H1 (cell line): ENCODE measurements at regions not wholly inside any gene's neighbourhood (a gene's known extent, or its start where the extent isn't known, plus 50 kb on each side); places are given as distances from the start of the nearest gene placed in this dataset.

ENCODE experiments used
- CTCF ChIA-PET: fragments of 300-600 bp; sonication (Branson Sonifier 250); formaldehyde crosslinking; loops from one replicate; lab custom pipeline; 2021; ENCODE audit not compliant: partially characterized antibody; lab: Charles Lee
- POLR2A ChIA-PET: fragments of 300-600 bp; sonication (Branson Sonifier 250); formaldehyde crosslinking; loops from one replicate; lab custom pipeline; 2021; ENCODE audit warnings: inconsistent platforms; ENCODE audit not compliant: partially characterized antibody; lab: Charles Lee
- DNase-seq, 2 experiments: peaks; one replicate each; pipeline versions ENCODE4 v3.0.0 to v3.0.0-alpha.2; 2010 to 2022; ENCODE audit warnings: low spot score in 2 of 2, low read depth in 1 of 2, mixed read lengths in 1 of 2
- FAIRE-seq: peaks from 2 replicates; lab custom pipeline; 2011; peaks lifted over from hg19 to GRCh38; lab: Jason Lieb, UNC
- H2AFZ ChIP-seq: 2 replicates; pipeline ENCODE4 v1.8.1; 2012; ENCODE audit warnings: low read length, inconsistent platforms
- H2AK5ac ChIP-seq: 2 replicates; pipeline ENCODE4 v1.6.1; 2013; ENCODE audit warnings: low read depth, low read length
- H2BK120ac ChIP-seq: replicated peaks from 2 replicates; pipeline ENCODE3; 2013; ENCODE audit warnings: low read depth, low read length, inconsistent platforms
- H2BK12ac ChIP-seq: 2 replicates; pipeline ENCODE4 v1.6.1; 2013; ENCODE audit warnings: low read depth, low read length
- H2BK15ac ChIP-seq: 2 replicates; pipeline ENCODE4 v1.6.1; 2013; ENCODE audit warnings: low read length
- H2BK20ac ChIP-seq: 2 replicates; pipeline ENCODE4 v1.6.1; 2013; ENCODE audit warnings: low read length
- H2BK5ac ChIP-seq: 2 replicates; pipeline ENCODE4 v1.6.1; 2013; ENCODE audit warnings: low read depth, low read length
- H3K14ac ChIP-seq: 2 replicates; pipeline ENCODE4 v1.6.1; 2013; ENCODE audit warnings: inconsistent platforms; ENCODE audit not compliant: insufficient read length
- H3K18ac ChIP-seq: 2 replicates; pipeline ENCODE4 v1.6.1; 2013; ENCODE audit warnings: low read length; ENCODE audit errors: extremely low read depth
- H3K23ac ChIP-seq: 2 replicates; pipeline ENCODE4 v1.6.1; 2013; ENCODE audit warnings: inconsistent platforms; ENCODE audit not compliant: insufficient read length
- H3K23me2 ChIP-seq: 2 replicates; pipeline ENCODE4 v1.6.1; 2013; ENCODE audit warnings: low read depth, low read length
- H3K27ac ChIP-seq: 2 replicates; pipeline ENCODE4 v1.6.1; 2011; ENCODE audit warnings: low read depth, low read length, inconsistent platforms
- H3K27me3 ChIP-seq, 4 experiments: replicated peaks in 1 of 4; 1 replicate in 1 of 4; 2 replicates in 3 of 4; pipeline versions ENCODE4 v1.6.1 to v1.8.1; 2011 to 2013; ENCODE audit warnings: low read length in 3 of 4, mild to moderate bottlenecking in 3 of 4, inconsistent platforms in 2 of 4, mixed read lengths in 2 of 4, moderate library complexity in 1 of 4; ENCODE audit not compliant: control insufficient read depth in 3 of 4, insufficient read depth in 3 of 4; ENCODE audit errors: extremely low read depth in 1 of 4
- H3K36me3 ChIP-seq, 4 experiments: 2 replicates each; pipeline versions ENCODE4 v1.6.1 to v1.8.1; 2011 to 2013; ENCODE audit warnings: mild to moderate bottlenecking in 4 of 4, low read length in 3 of 4, moderate library complexity in 2 of 4, control low read depth in 1 of 4, inconsistent platforms in 1 of 4; ENCODE audit not compliant: insufficient read depth in 4 of 4, control insufficient read depth in 2 of 4
- H3K4ac ChIP-seq: replicated peaks from 2 replicates; pipeline ENCODE3; 2013; ENCODE audit warnings: low read length, low read depth, mixed read lengths, inconsistent platforms; ENCODE audit not compliant: insufficient read length
- H3K4me1 ChIP-seq, 4 experiments: replicated peaks in 1 of 4; 1 replicate in 1 of 4; 2 replicates in 3 of 4; pipeline versions ENCODE4 v1.6.1 to v1.8.1; 2011 to 2013; ENCODE audit warnings: low read length in 3 of 4, inconsistent platforms in 2 of 4, mixed read lengths in 1 of 4; ENCODE audit not compliant: insufficient read depth in 4 of 4, control insufficient read depth in 3 of 4
- H3K4me2 ChIP-seq, 2 experiments: 2 replicates each; pipeline versions ENCODE4 v1.6.1 to v1.8.1; 2011 to 2013; ENCODE audit warnings: low read depth in 2 of 2, low read length in 2 of 2, control low read depth in 1 of 2, inconsistent platforms in 1 of 2, mild to moderate bottlenecking in 1 of 2; ENCODE audit not compliant: insufficient read depth in 1 of 2
- H3K4me3 ChIP-seq, 4 experiments: fragments of 200-600, 300-600 bp in 1 of 4; sonication (generic), shearing (Covaris generic), sonication (Bioruptor Twin) in 1 of 4; 2 replicates each; pipeline versions ENCODE4 v1.5.1 to v1.8.1; 2011 to 2016; ENCODE audit warnings: low read length in 4 of 4, low read depth in 3 of 4, control low read depth in 2 of 4, inconsistent platforms in 2 of 4, mild to moderate bottlenecking in 2 of 4, mixed read lengths in 1 of 4, moderate library complexity in 1 of 4; ENCODE audit not compliant: insufficient read depth in 2 of 4; ENCODE audit errors: extremely low read depth in 1 of 4
- H3K56ac ChIP-seq: replicated peaks from 2 replicates; pipeline ENCODE3; 2013; ENCODE audit warnings: low read depth, mild to moderate bottlenecking, mixed read lengths, low read length, inconsistent platforms; ENCODE audit not compliant: insufficient read length
- H3K79me1 ChIP-seq: 2 replicates; pipeline ENCODE4 v1.6.1; 2013; ENCODE audit warnings: low read depth, low read length, control low read depth
- H3K79me2 ChIP-seq, 2 experiments: 2 replicates each; pipeline versions ENCODE4 v1.6.1 to v1.8.1; 2012 to 2013; ENCODE audit warnings: low read length in 2 of 2, mild to moderate bottlenecking in 2 of 2, inconsistent platforms in 1 of 2; ENCODE audit not compliant: insufficient read depth in 2 of 2, control insufficient read depth in 1 of 2
- H3K9ac ChIP-seq, 4 experiments: replicated peaks in 1 of 4; 1 replicate in 1 of 4; 2 replicates in 3 of 4; pipeline versions ENCODE4 v1.6.1 to v1.8.1; 2011 to 2013; ENCODE audit warnings: low read depth in 3 of 4, low read length in 3 of 4, control low read depth in 2 of 4, mild to moderate bottlenecking in 2 of 4, moderate library complexity in 2 of 4, inconsistent platforms in 1 of 4; ENCODE audit errors: extremely low read depth in 1 of 4
- H3K9me3 ChIP-seq, 2 experiments: 2 replicates each; pipeline versions ENCODE4 v1.6.1 to v1.8.1; 2012 to 2013; ENCODE audit warnings: mild to moderate bottlenecking in 2 of 2, moderate library complexity in 2 of 2, control low read depth in 1 of 2, inconsistent platforms in 1 of 2, low read depth in 1 of 2, low read length in 1 of 2, mixed read lengths in 1 of 2; ENCODE audit not compliant: insufficient read depth in 2 of 2
- H4K20me1 ChIP-seq, 2 experiments: replicated peaks in 1 of 2; 2 replicates each; pipeline versions ENCODE3 to v1.8.1; 2011 to 2013; ENCODE audit warnings: inconsistent platforms in 2 of 2, low read length in 2 of 2, mild to moderate bottlenecking in 1 of 2; ENCODE audit not compliant: insufficient read depth in 2 of 2, control insufficient read depth in 1 of 2
- H4K5ac ChIP-seq: 2 replicates; pipeline ENCODE4 v1.6.1; 2013; ENCODE audit warnings: low read length, low read depth, mixed read lengths, inconsistent platforms; ENCODE audit not compliant: insufficient read length
- H4K8ac ChIP-seq: 2 replicates; pipeline ENCODE4 v1.8.0; 2013; ENCODE audit warnings: mild to moderate bottlenecking, moderate library complexity, low read length, inconsistent platforms; ENCODE audit not compliant: insufficient read depth; ENCODE audit errors: extremely low read depth
- H4K91ac ChIP-seq: replicated peaks from 2 replicates; pipeline ENCODE3; 2013; ENCODE audit warnings: low read length, mixed read lengths, inconsistent platforms; ENCODE audit not compliant: insufficient read length
- JUND ChIP-seq: IDR thresholded peaks from 2 replicates; pipeline ENCODE4 v1.6.1; 2011; ENCODE audit warnings: mild to moderate bottlenecking, improper control_type of control experiment, low read length
- SRF ChIP-seq: IDR thresholded peaks from 2 replicates; pipeline ENCODE4 v1.6.1; 2011; ENCODE audit warnings: mild to moderate bottlenecking, low read depth, low read length, moderate library complexity
- YY1 ChIP-seq: IDR thresholded peaks from 2 replicates; pipeline ENCODE4 v1.6.1; 2011; ENCODE audit warnings: low read depth, mild to moderate bottlenecking, low read length
- WGBS, 2 experiments: shearing (Covaris generic) in 1 of 2; methylation state at CpG; one replicate each; pipeline versions ENCODE4 v1.1.6 to v1.1.7; 2013 to 2015; ENCODE audit warnings: low lambda C conversion rate in 2 of 2, mixed read lengths in 2 of 2, inconsistent platforms in 1 of 2, low coverage in 1 of 2, missing lambda C conversion rate in 1 of 2; ENCODE audit not compliant: insufficient replicate concordance in 2 of 2, insufficient coverage in 1 of 2, insufficient read length in 1 of 2; ENCODE audit errors: extremely low coverage in 1 of 2, missing lambda C conversion rate in 1 of 2; 5-methylcytosine and 5-hydroxymethylcytosine counted together

DNA sequence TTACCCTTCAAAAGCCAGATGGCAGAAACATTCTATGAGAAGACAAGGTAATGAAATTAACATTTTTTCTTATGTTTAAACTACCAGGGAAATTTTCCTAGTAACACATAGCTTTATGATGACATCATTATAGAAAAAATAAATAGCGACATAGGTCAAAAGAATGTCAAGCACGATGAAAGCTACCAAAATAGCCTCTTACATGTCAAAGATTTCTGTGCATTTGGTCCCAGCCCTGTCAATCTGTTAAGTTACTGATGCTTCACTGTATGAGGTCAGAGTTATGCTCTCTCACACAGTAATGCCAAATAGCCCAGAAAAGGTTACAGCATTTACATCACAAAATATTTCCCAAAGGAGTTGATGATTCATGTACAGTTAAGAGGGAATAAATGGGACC lies 199.8 kb upstream of the DEFB112 start:
- no peak overlapping the region for H2AFZ ChIP-seq
- H3K27ac ChIP-seq: no peak overlapping the region
- WGBS, 2 experiments: 93% methylated on average over 2 of the region's 2 CpGs; no CpG with 5 or more reads in 1 of the 2 experiments
- H2AK5ac ChIP-seq: no peak overlapping the region
- H3K27me3 ChIP-seq: no peaks in the 10 kb centered on the region
- no peak overlapping the region for H2BK15ac ChIP-seq
- H3K79me2 ChIP-seq: no peaks in the 10 kb centered on the region
- H2BK120ac ChIP-seq: no peak overlapping the region
- no peak for FAIRE-seq
- no peak overlapping the region for H3K18ac ChIP-seq
- no peak overlapping the region for H2BK20ac ChIP-seq
- no peak overlapping the region for H3K4ac ChIP-seq
- ChIA-PET POLR2A (no interaction called here), CTCF (no interaction called here)
- H4K8ac ChIP-seq: no peak overlapping the region
- no peaks in the 10 kb centered on the region for H3K9me3 ChIP-seq
- H3K36me3 ChIP-seq: no peaks in the 10 kb centered on the region
- H3K4me2 ChIP-seq: no peak overlapping the region
- no peaks in the 10 kb centered on the region for H4K20me1 ChIP-seq
- H3K23me2 ChIP-seq: no peaks in the 10 kb centered on the region
- no peak overlapping the region for H3K23ac ChIP-seq
- H3K4me3 ChIP-seq: no peak overlapping the region
- DNase-seq: no peak
- no peak overlapping the region for H4K5ac ChIP-seq
- H2BK5ac ChIP-seq: no peak overlapping the region
- TF ChIP-seq JUND (no peak), YY1 (no peak), SRF (no peak)
- H3K9ac ChIP-seq: no peak overlapping the region
- H3K4me1 ChIP-seq: no peaks in the 10 kb centered on the region
- no peak overlapping the region for H3K14ac ChIP-seq
- no peak overlapping the region for H3K56ac ChIP-seq
- no peak overlapping the region for H2BK12ac ChIP-seq
- no peaks in the 10 kb centered on the region for H3K79me1 ChIP-seq
- H4K91ac ChIP-seq: no peak overlapping the region
